Endothelial cell of umbilical vein (primary cell): ENCODE measurements at regions not wholly inside any gene's neighbourhood (a gene's known extent, or its start where the extent isn't known, plus 50 kb on each side); places are given as distances from the start of the nearest gene placed in this dataset.

ENCODE experiments used
- CTCF ChIP-seq, 2 donors: IDR thresholded peaks; 1 replicate in 1 of 2; 2 replicates in 1 of 2; pipeline ENCODE4 v1.5.1; 2011; ENCODE audit warnings: low read length in 2 of 2, mild to moderate bottlenecking in 2 of 2, moderate library complexity in 2 of 2, control low read depth in 1 of 2, inconsistent platforms in 1 of 2, low read depth in 1 of 2; ENCODE audit not compliant: insufficient read depth in 1 of 2; ENCODE audit errors: extremely low read depth in 1 of 2
- FOS ChIP-seq: IDR thresholded peaks from 2 replicates; pipeline ENCODE4 v1.6.1; 2011; ENCODE audit warnings: mild to moderate bottlenecking, low read length, moderate library complexity, borderline replicate concordance; ENCODE audit not compliant: insufficient read depth
- GATA2 ChIP-seq: IDR thresholded peaks from 2 replicates; pipeline ENCODE4 v1.7.0; 2011; ENCODE audit warnings: low read depth, mild to moderate bottlenecking, moderate library complexity, mixed read lengths, low read length; ENCODE audit not compliant: insufficient read length, insufficient read depth
- MYC ChIP-seq: IDR thresholded peaks from one replicate; pipeline ENCODE4 v1.6.1; 2011; ENCODE audit warnings: mild to moderate bottlenecking, low read depth, low read length
- POLR2A ChIP-seq: IDR thresholded peaks from 2 replicates; pipeline ENCODE4 v1.6.1; 2012; ENCODE audit warnings: low read depth, mild to moderate bottlenecking, control low read depth, low read length

- TF ChIP-seq CTCF (IDR thresholded peaks at IDR 0.05; ENCODE audit: extremely low read depth in 1 of 2, insufficient read depth in 1 of 2, low read depth in 1 of 2, low read length in 2 of 2) (no peak), POLR2A (no peak), MYC (no peak), FOS (no peak), GATA2 (no peak)
Measured at GRCh38 chr7:125606671-125607070, 677.0 kb upstream of the POT1 start.
